HFFc6 (cell line): ENCODE measurements at regions not wholly inside any gene's neighbourhood (a gene's known extent, or its start where the extent isn't known, plus 50 kb on each side); places are given as distances from the start of the nearest gene placed in this dataset.

Experiments used
- DNase-seq: peaks from one replicate; pipeline ENCODE4 v3.0.0-alpha.2; 2018
- H3K27ac Mint-ChIP-seq: 2 replicates; pipeline ENCODE4 v1.8.0; 2020; ENCODE audit warnings: mild to moderate bottlenecking, mixed read lengths
- H3K27me3 Mint-ChIP-seq: 2 replicates; pipeline ENCODE4 v1.8.0; 2021; ENCODE audit warnings: mild to moderate bottlenecking, moderate library complexity, mixed read lengths; ENCODE audit not compliant: insufficient read depth
- H3K36me3 Mint-ChIP-seq: 2 replicates; pipeline ENCODE4 v1.8.0; 2021; ENCODE audit warnings: low read depth, mixed read lengths
- H3K4me1 Mint-ChIP-seq: 2 replicates; pipeline ENCODE4 v1.8.0; 2020; ENCODE audit warnings: low read depth, mixed read lengths
- H3K4me3 Mint-ChIP-seq: 2 replicates; pipeline ENCODE4 v1.8.0; 2020; ENCODE audit warnings: mild to moderate bottlenecking, moderate library complexity, mixed read lengths
- H3K9me3 Mint-ChIP-seq: 2 replicates; pipeline ENCODE4 v1.8.0; 2020; ENCODE audit warnings: mild to moderate bottlenecking, mixed read lengths
- CTCF ChIP-seq: fragments of 200-600 bp; sonication (generic); IDR thresholded peaks from 2 replicates; pipeline ENCODE4 v1.5.0; 2021; ENCODE audit warnings: antibody characterized with exemption, mild to moderate bottlenecking

- no peak for DNase-seq
- no peak overlapping the region; the same call in 1 of the 2 replicates for H3K27ac Mint-ChIP-seq
- no peak overlapping the region for H3K4me3 Mint-ChIP-seq
- no peaks in the 10 kb centered on the region for H3K36me3 Mint-ChIP-seq
- peaks cover 30% of the 10 kb centered on the region for H3K4me1 Mint-ChIP-seq
- no peak for TF ChIP-seq CTCF
- H3K9me3 Mint-ChIP-seq, result no peaks in the 10 kb centered on the region
- H3K27me3 Mint-ChIP-seq, result no peaks in the 10 kb centered on the region; the same call in 1 of the 2 replicates
Measured at GRCh38 chr2:64793701-64794100, 140.0 kb upstream of the SERTAD2 start.

GRCh38 chr2:64794426-64794995 lies 140.8 kb upstream of the SERTAD2 start:
- H3K36me3 Mint-ChIP-seq, result no peaks in the 10 kb centered on the region

GRCh38 chr2:64795024-64795592 lies 141.4 kb upstream of the SERTAD2 start:
- H3K27me3 Mint-ChIP-seq, result peaks cover 1% of the 10 kb centered on the region; the same call in 1 of the 2 replicates
- no peak overlapping the region for H3K4me3 Mint-ChIP-seq
- H3K27ac Mint-ChIP-seq, result no peak overlapping the region
- H3K36me3 Mint-ChIP-seq, result no peaks in the 10 kb centered on the region
- no peaks in the 10 kb centered on the region for H3K9me3 Mint-ChIP-seq
- no peak for DNase-seq
- peaks cover 23% of the 10 kb centered on the region for H3K4me1 Mint-ChIP-seq
- TF ChIP-seq CTCF, result no peak

More at GRCh38 chr2:64794426-64794995, 140.8 kb upstream of the SERTAD2 start:
- H3K4me3 Mint-ChIP-seq, result no peak overlapping the region
- H3K9me3 Mint-ChIP-seq, result no peaks in the 10 kb centered on the region
- no peak for DNase-seq
- peaks cover 1% of the 10 kb centered on the region for H3K27me3 Mint-ChIP-seq
- peaks cover 29% of the 10 kb centered on the region for H3K4me1 Mint-ChIP-seq
- no peak overlapping the region for H3K27ac Mint-ChIP-seq
- TF ChIP-seq CTCF, result no peak

- Mint-ChIP-seq H3K9me3 (no peaks in the 10 kb centered on the region), H3K36me3 (no peaks in the 10 kb centered on the region), H3K4me1 (peaks cover 19% of the 10 kb centered on the region), H3K27me3 (peaks cover 1% of the 10 kb centered on the region; the same call in 1 of the 2 replicates), H3K27ac (no peak overlapping the region), H3K4me3 (no peak overlapping the region)
- TF ChIP-seq CTCF, result no peak
- no peak for DNase-seq
Measured at GRCh38 chr2:64796926-64797325, 143.2 kb upstream of the SERTAD2 start.

- H3K9me3 Mint-ChIP-seq, result no peaks in the 10 kb centered on the region
- H3K36me3 Mint-ChIP-seq, result no peaks in the 10 kb centered on the region
- peaks cover 1% of the 10 kb centered on the region; the same call in 1 of the 2 replicates for H3K27me3 Mint-ChIP-seq
- H3K4me1 Mint-ChIP-seq, result peaks cover 8% of the 10 kb centered on the region
- peak overlapping the region; percentile 57 for H3K4me3 Mint-ChIP-seq
- DNase-seq, result no peak
- TF ChIP-seq CTCF, result no peak
- peak overlapping the region; percentile 74 for H3K27ac Mint-ChIP-seq
Measured at GRCh38 chr2:64797881-64798575, 144.3 kb upstream of the SERTAD2 start.
